Testis (tissue), 2 donors: ENCODE measurements at regions not wholly inside any gene's neighbourhood (a gene's known extent, or its start where the extent isn't known, plus 50 kb on each side); places are given as distances from the start of the nearest gene placed in this dataset.

Source experiments
- DNase-seq: peaks from one replicate; pipeline ENCODE4 v3.0.0-alpha.2; 2019
- H3K27ac ChIP-seq, 2 donors: fragments of 200-600 bp; sonication (generic); one replicate each; pipeline ENCODE4 v1.5.1; 2019
- H3K27me3 ChIP-seq: fragments of 200-600 bp; sonication (generic); one replicate; pipeline ENCODE4 v1.5.1; 2019
- H3K36me3 ChIP-seq: fragments of 200-600 bp; sonication (generic); one replicate; pipeline ENCODE4 v1.5.1; 2017; ENCODE audit warnings: low read depth; ENCODE audit errors: missing control alignments
- H3K4me1 ChIP-seq: fragments of 200-600 bp; sonication (generic); one replicate; pipeline ENCODE4 v1.5.1; 2019
- H3K4me3 ChIP-seq, 2 donors: fragments of 200-600 bp; sonication (generic); one replicate each; pipeline ENCODE4 v1.5.1; 2017 to 2019
- H3K9me3 ChIP-seq: fragments of 200-600 bp; sonication (generic); one replicate; pipeline ENCODE4 v1.5.1; 2017
- CTCF ChIP-seq, 3 experiments: fragments of 450-650 bp in 2 of 3; fragments of 200-600 bp in 1 of 3; sonication (generic) in 1 of 3; IDR thresholded peaks; one replicate each; pipeline ENCODE4 v1.5.1; 2016 to 2019; ENCODE audit warnings: antibody characterized with exemption in 3 of 3, mild to moderate bottlenecking in 2 of 3, moderate library complexity in 1 of 3
- POLR2A ChIP-seq: fragments of 450-650 bp; IDR thresholded peaks from one replicate; pipeline ENCODE4 v1.6.1; 2017; ENCODE audit warnings: antibody characterized with exemption, mild to moderate bottlenecking, moderate library complexity
- WGBS, 2 donors: methylation state at CpG; one replicate each; pipeline ENCODE4 v1.1.5; 2018; 5-methylcytosine and 5-hydroxymethylcytosine counted together
- intact Hi-C: fragments of 100-400 bp; cut with DNase I; formaldehyde crosslinking; loops from one replicate; pipeline ENCODE4 v1.15.1; 2023; ENCODE audit warnings: low total_unique reads

- WGBS, 2 donors, result 93 to 94% methylated on average over 4 of the region's 4 CpGs
- no peak for TF ChIP-seq CTCF (IDR thresholded peaks at IDR 0.05)
- no peak for TF ChIP-seq POLR2A
- no peak for DNase-seq
- Histone ChIP-seq H3K9me3 (no peaks in the 10 kb centered on the region), H3K27me3 (no peaks in the 10 kb centered on the region), H3K4me1 (no peaks in the 10 kb centered on the region), H3K4me3 (no peak overlapping the region), H3K36me3 (no peaks in the 10 kb centered on the region), H3K27ac (no peak overlapping the region)
- intact Hi-C loops, result no loop called here
Measured at GRCh38 chr6:56746767-56747504, 104.2 kb upstream of the DST start.

DNA sequence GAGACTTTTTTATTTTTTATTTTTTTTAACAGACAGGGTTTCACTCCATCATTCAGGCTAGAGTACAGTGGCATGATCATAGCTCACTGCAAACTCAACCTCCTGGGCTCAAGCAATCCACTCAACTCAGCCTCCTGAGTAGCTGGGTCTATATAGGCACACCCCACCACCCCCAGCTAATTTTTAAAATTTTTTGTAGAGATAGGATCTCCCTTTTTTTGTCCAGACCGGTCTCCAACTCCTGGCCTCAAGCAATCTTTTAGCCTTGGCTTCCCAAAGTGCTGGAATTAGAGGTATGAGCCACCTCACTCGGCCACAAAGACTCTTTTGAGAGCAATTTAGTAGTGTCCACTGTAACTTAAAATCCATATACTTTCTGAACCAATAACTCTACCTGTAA, 103.3 kb upstream of the DST start:
- Histone ChIP-seq H3K9me3 (no peaks in the 10 kb centered on the region), H3K36me3 (no peaks in the 10 kb centered on the region), H3K27ac (no peak overlapping the region), H3K27me3 (no peaks in the 10 kb centered on the region), H3K4me1 (no peaks in the 10 kb centered on the region), H3K4me3 (no peak overlapping the region)
- 87 to 88% methylated on average over 2 of the region's 2 CpGs for WGBS, 2 donors
- intact Hi-C loops, result no loop called here
- DNase-seq, result no peak
- TF ChIP-seq POLR2A (no peak), CTCF (IDR thresholded peaks at IDR 0.05) (no peak)

GRCh38 chr6:56745081-56745480, 102.4 kb upstream of the DST start:
- no peak for TF ChIP-seq POLR2A
- TF ChIP-seq CTCF (IDR thresholded peaks at IDR 0.05), result no peak
- H3K9me3 ChIP-seq, result no peaks in the 10 kb centered on the region
- 93 to 97% methylated on average over 2 of the region's 2 CpGs for WGBS, 2 donors
- no peaks in the 10 kb centered on the region for H3K36me3 ChIP-seq
- DNase-seq, result no peak
- H3K4me3 ChIP-seq, result no peak overlapping the region
- H3K4me1 ChIP-seq, result no peaks in the 10 kb centered on the region
- no peaks in the 10 kb centered on the region for H3K27me3 ChIP-seq
- no peak overlapping the region for H3K27ac ChIP-seq
- intact Hi-C loops, result no loop called here

DNA sequence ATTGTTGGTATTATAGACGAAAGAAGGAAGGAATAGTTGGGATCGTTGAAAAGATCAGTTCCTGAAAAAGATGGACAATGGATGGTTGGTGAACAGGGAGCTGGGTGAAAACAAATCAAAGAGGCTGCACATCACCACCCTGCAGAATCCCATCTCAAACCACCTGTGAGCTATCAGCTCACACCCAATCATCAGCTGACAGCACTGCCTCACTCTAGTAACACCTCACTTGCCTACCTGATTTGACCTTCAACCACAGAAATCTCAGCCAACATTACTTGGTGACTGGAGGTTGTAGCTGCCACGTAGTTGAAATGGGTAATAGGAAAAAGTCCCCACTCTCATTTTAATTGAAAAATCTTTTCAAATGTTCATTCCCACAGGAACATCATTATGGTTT, 101.8 kb upstream of the DST start:
- Histone ChIP-seq H3K27me3 (no peaks in the 10 kb centered on the region), H3K27ac (no peak overlapping the region), H3K4me1 (no peaks in the 10 kb centered on the region), H3K9me3 (no peaks in the 10 kb centered on the region), H3K36me3 (no peaks in the 10 kb centered on the region), H3K4me3 (no peak overlapping the region)
- DNase-seq, result no peak
- intact Hi-C loops, result no loop called here
- 81 to 84% methylated on average over 3 of the region's 3 CpGs for WGBS, 2 donors
- TF ChIP-seq CTCF (IDR thresholded peaks at IDR 0.05) (no peak), POLR2A (no peak)
